ENCODE measurements at regions not wholly inside any gene's neighbourhood (a gene's known extent, or its start where the extent isn't known, plus 50 kb on each side); places are given as distances from the start of the nearest gene placed in this dataset.

DNA sequence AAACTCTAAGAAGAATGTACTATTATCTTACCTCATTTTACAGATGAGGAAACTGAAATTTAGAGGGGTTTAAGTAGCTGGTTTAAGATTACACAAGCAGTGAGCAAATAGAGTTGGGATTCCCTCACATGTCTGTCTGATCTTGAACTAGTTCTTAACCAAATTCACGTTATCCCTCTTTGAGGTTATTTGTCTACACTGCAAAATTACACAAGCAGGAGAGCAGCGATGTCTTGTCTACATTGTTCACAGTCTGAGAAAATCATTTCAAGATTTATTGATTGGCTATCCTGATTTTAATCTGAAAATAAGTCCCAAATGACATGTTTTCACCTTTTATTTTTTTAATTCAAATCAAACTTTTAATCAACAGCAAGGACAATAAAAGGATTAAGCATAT is 56.9 kb downstream of the SOX9 start:
- TF ChIP-seq, protein P1, sequence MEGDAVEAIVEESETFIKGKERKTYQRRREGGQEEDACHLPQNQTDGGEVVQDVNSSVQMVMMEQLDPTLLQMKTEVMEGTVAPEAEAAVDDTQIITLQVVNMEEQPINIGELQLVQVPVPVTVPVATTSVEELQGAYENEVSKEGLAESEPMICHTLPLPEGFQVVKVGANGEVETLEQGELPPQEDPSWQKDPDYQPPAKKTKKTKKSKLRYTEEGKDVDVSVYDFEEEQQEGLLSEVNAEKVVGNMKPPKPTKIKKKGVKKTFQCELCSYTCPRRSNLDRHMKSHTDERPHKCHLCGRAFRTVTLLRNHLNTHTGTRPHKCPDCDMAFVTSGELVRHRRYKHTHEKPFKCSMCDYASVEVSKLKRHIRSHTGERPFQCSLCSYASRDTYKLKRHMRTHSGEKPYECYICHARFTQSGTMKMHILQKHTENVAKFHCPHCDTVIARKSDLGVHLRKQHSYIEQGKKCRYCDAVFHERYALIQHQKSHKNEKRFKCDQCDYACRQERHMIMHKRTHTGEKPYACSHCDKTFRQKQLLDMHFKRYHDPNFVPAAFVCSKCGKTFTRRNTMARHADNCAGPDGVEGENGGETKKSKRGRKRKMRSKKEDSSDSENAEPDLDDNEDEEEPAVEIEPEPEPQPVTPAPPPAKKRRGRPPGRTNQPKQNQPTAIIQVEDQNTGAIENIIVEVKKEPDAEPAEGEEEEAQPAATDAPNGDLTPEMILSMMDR (IDR thresholded peaks at IDR 0.05), result no peak
- TF ChIP-seq POLR2A (IDR thresholded peaks at IDR 0.05), result no peak

All from Peyer's patch (tissue), 4 donors.